NB4 (cell line): ENCODE measurements at regions not wholly inside any gene's neighbourhood (a gene's known extent, or its start where the extent isn't known, plus 50 kb on each side); places are given as distances from the start of the nearest gene placed in this dataset.

ENCODE experiments used
- CTCF ChIP-seq: IDR thresholded peaks from one replicate; pipeline ENCODE4 v1.5.1; 2012; ENCODE audit warnings: low read depth, low read length
- MAX ChIP-seq: IDR thresholded peaks from 2 replicates; pipeline ENCODE4 v1.6.1; 2011; ENCODE audit warnings: low read depth, low read length
- MYC ChIP-seq: IDR thresholded peaks from 2 replicates; pipeline ENCODE4 v1.6.1; 2011; ENCODE audit warnings: low read depth, low read length
- POLR2A ChIP-seq: IDR thresholded peaks from 2 replicates; pipeline ENCODE4 v1.6.1; 2011; ENCODE audit warnings: mild to moderate bottlenecking; ENCODE audit not compliant: insufficient read length; ENCODE audit errors: extremely low read depth

DNA sequence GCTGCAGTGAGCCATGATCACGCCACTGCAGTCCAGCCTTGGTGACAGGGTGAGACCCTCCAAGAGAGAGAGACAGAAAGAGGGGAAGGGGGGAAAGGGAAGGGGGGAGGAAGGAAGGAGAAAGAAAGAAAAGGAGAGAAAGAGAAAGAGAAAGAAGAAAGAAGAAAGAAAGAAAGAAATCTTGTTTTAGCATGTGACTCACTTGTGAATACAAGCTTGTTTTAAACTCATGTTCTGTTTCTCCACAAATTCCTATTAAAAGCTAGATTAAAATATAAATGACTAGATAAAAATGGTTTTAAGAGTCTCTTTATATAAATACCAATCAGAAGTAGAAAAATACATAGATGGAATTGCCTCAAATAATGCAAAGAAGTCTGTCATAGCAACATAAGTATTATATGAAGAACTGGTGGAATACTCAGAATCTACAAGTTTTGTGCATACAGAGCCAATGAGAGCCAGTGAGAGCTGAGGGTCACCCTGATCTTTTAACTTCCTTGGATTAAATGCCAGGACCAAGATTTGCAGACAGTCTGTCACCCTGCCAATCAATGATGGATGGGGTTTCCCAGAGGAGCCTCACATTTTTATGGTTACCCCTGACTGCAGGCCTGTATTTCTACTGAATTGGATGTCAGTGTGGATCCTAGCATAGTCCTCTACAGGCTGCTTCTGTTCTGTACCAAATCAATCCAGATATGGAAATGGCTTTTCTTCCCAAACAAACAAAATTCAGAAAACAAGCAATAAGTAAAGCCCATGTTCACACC, 50.8 kb upstream of the LY86 start:
- TF ChIP-seq CTCF (no peak), POLR2A (no peak), MAX (no peak), MYC (no peak)
